Jurkat, Clone E6-1 (cell line): ENCODE measurements at regions not wholly inside any gene's neighbourhood (a gene's known extent, or its start where the extent isn't known, plus 50 kb on each side); places are given as distances from the start of the nearest gene placed in this dataset.

ENCODE experiments used
- DNase-seq: peaks from one replicate; pipeline ENCODE4 v3.0.0-alpha.2; 2011; ENCODE audit warnings: low read depth, low spot score
- H3K4me3 ChIP-seq: 2 replicates; pipeline ENCODE4 v1.5.1; 2011; ENCODE audit warnings: mild to moderate bottlenecking, low read length, control low read depth, moderate library complexity

GRCh38 chr7:86951895-86952294 is 107.6 kb downstream of the ELAPOR2 start:
- no peak overlapping the region for H3K4me3 ChIP-seq
- no peak for DNase-seq

GRCh38 chr7:86950944-86951343 is 108.5 kb downstream of the ELAPOR2 start:
- H3K4me3 ChIP-seq: no peak overlapping the region
- DNase-seq: no peak

DNA sequence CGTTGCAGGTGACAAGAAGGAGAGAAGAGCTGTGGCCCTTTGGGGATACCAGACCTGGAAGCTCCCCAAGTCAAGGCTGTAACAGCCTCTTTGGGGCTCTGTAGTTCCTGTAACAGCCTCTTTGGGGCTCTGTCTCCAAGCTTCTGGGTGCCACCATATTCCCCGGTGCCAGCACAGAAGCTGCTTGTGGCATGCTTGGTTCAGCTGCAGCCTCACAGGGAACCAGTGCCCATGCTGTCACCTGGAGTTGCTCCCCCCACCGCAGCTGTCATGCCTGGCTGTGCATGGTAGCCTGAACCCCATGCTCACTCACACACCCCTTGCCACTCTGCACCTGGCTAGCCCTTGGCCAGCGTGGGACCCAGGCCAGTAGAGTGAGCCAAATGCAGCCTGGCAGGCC is 109.1 kb downstream of the ELAPOR2 start:
- no peak overlapping the region for H3K4me3 ChIP-seq
- DNase-seq: no peak

- H3K4me3 ChIP-seq: no peak overlapping the region
- no peak for DNase-seq
Observed at GRCh38 chr7:86949779-86950260, 109.6 kb downstream of the ELAPOR2 start.

DNA sequence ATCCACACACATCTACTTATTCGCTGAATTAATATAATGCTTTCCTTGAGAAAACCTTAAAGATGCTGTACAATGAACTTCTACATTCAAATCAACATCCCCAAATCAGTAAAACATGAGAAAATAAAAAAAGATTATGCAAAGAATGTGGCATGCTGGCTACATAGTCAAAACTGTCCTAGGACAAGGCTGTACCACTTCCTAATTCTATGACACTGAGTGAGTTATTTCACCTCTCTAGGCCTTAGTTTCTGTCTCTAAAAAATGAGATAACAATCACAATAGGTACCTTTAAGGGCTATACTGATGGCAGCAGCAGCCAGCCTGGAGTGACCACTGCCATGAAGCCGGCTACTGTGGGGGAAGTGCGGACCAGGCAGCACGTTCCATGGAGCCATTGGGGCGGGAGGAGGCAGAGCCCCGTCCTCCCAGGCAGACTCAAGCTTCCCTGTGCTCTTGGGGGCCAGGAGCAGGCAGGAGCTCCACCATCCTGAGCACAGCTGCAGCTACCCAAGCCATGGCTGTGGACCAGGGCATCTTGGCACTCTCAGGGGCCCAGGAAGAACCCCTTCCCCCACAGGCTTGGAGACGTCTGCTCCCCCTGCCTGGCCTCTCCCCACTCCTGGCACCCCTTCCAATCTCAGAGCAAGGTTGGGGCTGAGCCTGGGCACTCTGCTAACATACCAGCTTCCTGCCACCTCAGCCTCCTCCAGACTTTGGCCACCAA is 110.2 kb downstream of the ELAPOR2 start:
- no peak for DNase-seq
- H3K4me3 ChIP-seq: no peak overlapping the region

- no peak for DNase-seq
Observed at GRCh38 chr7:86947929-86948328, 111.5 kb downstream of the ELAPOR2 start.

DNA sequence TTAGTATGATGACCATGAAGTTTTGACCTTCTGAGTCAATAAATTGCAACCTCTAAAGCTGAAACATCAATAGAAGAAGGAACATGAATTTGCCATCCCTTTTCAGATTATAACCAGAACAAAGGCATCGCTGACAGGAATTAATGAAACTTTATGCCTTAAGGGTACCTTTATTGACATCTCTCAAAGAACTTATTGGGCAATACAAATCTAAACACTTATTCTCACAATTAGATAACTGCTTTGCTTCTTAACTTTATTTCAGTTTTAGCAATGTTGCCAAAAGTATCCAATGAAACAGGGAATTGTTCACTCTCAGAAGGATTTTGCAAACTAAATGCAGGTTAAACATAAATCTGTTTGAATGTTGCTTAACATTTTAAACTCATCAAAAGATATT is 116.0 kb downstream of the ELAPOR2 start:
- no peak for DNase-seq
- H3K4me3 ChIP-seq: no peak overlapping the region

More at GRCh38 chr7:86947929-86948328, 111.5 kb downstream of the ELAPOR2 start:
- H3K4me3 ChIP-seq: no peak overlapping the region

DNA sequence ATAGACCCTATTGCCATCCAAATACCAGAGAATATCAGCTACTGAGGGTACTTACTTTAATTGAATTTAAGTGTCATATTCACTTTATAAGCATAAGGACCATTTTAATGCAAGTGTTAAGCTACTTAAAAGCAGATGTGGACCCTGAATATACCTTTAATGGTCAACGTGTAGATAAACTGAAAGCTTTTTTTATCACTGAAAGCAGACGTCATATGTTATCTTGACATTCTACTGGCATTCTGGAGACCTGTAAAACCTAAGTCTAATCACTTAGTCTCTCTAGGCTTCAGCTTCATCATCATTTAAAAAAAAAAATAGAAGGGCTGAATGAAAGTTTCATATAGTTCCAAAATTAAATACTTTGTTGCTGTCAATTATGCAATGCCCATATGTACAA is 116.5 kb downstream of the ELAPOR2 start:
- no peak for DNase-seq
- H3K4me3 ChIP-seq: no peak overlapping the region

DNA sequence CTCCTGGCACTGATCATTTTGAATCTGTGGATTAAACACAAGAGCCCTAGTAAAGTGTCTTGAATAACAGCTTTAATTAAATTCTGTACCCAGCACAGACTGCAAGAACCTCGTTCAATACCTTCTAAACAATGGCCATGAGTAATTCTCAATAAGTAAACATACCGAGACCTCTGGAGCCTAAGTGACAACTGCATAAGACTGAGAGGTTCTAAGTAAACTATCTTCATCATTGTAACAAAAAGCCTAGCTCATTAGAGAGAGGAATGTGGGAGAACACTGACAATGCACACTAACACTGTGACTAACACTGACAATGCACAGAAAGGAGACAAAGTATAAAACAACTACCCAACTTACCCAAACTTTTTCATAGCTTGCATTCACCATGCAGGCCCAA is 117.4 kb downstream of the ELAPOR2 start:
- DNase-seq: no peak

DNA sequence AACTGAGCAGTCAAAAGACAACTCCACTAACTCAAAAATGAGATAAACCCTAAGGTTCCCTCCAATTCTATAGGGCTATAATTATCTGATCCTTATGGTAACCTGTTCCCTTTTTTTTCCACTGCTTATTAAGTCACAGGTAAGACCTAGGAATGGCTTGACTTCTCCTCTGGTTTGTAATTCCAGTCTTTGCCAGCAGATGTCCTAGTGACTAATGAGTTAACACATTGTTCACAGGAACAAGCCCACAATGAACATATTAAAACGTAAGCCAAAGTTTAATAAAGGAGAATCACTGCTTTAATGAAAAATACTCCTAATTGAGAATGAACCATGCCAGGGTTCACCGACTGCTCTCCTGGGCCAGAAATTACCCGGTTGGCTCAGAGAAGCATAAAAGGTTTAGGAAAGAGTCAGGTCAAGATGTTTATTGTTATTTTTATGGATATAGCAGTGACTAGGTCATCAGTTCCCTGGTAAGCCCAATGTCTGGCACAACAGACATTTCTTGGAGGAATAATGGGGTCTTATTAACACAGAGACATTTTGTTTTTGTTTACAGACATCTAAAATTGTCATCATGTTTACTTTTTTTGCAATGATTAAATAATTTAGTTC is 120.1 kb downstream of the ELAPOR2 start:
- DNase-seq: peak; percentile 61
- no peak overlapping the region for H3K4me3 ChIP-seq

More for the DNA sequence above, 117.4 kb downstream of the ELAPOR2 start:
- H3K4me3 ChIP-seq: no peak overlapping the region

GRCh38 chr7:86937363-86937878 is 122.0 kb downstream of the ELAPOR2 start:
- no peak overlapping the region for H3K4me3 ChIP-seq
- DNase-seq: no peak

GRCh38 chr7:86933295-86933845 is 126.1 kb downstream of the ELAPOR2 start:
- no peak overlapping the region for H3K4me3 ChIP-seq
- no peak for DNase-seq

- DNase-seq: no peak
- H3K4me3 ChIP-seq: no peak overlapping the region
Observed at GRCh38 chr7:86932038-86932512, 127.4 kb downstream of the ELAPOR2 start.

DNA sequence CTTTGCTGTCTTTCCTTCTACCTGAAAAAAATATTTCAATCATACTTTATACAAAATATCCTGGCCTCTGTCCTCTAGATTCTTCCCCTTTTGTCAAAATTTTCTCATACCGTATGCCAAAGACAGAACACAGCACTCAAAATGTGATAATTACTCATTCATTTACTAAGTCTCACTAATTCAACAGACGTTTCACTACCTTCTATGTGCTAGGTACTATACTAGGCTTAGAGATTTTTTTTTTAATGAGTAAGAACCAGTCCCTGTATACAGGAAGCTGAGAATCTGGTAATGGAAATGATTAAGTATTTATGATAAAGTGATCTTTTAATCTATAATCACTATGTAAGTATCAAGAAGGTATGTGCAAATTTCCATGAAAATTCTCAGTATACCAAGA is 128.0 kb downstream of the ELAPOR2 start:
- H3K4me3 ChIP-seq: no peak overlapping the region
- DNase-seq: no peak

DNA sequence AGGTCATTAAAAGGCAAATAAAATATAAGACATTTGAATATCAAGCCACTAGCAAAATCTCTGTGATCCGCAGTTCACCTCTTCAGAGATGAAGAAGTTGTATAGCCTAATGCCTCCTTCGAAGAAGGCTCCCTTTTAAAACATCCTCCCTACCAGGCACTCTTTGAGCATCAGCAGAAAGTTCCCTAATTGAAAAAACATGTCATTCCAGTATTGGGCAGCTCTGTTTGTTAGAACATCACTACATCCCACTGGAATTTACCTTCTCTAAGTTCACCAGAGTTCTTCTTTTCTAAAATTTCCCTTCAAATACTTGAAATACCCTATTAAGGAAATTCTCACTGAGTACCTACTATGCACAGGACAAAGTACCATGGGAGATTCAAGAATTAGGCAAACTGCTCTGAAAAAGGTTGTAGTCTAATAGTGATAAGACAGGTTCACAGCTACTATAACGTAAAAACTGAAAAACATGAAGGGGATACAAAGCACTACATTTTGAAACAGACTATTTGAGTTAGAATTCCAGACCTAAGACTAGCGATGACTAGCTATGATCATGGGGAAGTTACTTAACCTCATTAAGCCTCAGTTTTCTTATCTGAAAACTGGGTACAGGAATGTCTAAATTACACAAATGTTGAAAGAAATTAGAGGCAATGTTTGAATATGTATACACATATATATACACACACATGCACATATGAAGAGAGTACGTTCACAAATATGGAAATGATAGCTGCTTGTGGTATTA is 128.7 kb downstream of the ELAPOR2 start:
- no peak for DNase-seq
- no peak overlapping the region for H3K4me3 ChIP-seq

DNA sequence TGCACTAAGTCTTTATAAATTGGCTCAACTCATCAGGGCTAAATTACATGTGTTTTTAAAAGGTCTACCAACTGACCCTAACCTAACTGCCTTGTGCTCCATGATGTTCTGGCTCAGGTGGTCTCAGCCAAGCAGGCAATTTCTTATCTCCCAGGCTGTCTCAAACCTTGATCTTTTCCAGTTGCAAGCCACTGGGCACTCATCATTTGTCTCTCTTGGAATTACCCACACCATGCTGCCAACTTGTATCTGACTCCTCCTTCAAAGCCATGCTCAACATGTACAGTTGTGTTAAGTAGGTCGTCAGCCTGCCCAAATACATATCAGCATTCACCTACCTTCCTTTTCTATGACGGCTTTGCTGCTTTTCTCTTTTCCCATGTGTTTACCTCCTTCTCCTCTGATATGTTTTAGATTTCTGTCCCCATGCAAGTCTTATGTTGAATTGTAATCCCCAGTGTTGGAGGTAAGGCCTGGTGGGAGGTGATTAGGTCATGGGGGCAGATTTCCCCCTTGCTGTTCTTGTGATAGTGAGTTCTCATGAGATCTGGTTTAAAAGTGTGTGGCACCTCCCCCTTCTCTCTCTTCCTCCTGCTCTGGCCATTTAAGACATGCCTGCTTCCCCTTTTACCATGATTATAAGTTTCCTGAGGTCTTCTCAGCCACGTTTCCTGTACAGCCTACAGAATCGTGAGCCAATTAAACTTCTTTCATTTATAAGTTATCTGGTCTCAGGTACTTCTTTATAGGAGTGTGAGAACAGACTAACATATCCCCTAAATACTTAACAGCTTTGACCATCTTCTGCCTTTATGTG is 130.0 kb downstream of the ELAPOR2 start:
- no peak overlapping the region for H3K4me3 ChIP-seq
- no peak for DNase-seq

DNA sequence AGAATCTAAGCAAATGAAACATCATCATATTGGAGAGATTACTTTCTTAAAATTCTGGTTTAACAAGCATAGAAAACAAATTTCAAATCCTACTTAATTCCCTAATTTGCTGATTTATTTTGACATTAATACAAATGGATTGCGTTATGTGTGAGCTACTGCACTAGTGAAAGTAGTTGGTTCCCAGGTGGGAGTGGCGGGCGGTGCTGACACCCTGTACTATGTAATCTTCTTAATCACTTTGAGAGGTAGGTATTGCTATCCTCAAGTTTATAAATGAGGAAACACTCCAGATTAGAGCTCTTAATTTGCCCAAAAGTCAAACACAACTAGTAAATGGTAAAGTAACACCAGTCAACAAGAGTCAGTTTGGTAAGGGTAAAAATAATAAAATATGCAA is 131.1 kb downstream of the ELAPOR2 start:
- no peak for DNase-seq
- H3K4me3 ChIP-seq: no peak overlapping the region

GRCh38 chr7:86926732-86927131 is 132.7 kb downstream of the ELAPOR2 start:
- H3K4me3 ChIP-seq: no peak overlapping the region
- DNase-seq: peak; percentile 52

GRCh38 chr7:86925221-86925620 is 134.2 kb downstream of the ELAPOR2 start:
- DNase-seq: peak; percentile 8
- H3K4me3 ChIP-seq: no peak overlapping the region
